ENCODE measurements at regions not wholly inside any gene's neighbourhood (a gene's known extent, or its start where the extent isn't known, plus 50 kb on each side); places are given as distances from the start of the nearest gene placed in this dataset.
"Not testable (repeated sequence)": the region's sequence is repeated elsewhere in the genome, so short reads cannot be mapped to it uniquely, and the experiment has no call there.

DNA sequence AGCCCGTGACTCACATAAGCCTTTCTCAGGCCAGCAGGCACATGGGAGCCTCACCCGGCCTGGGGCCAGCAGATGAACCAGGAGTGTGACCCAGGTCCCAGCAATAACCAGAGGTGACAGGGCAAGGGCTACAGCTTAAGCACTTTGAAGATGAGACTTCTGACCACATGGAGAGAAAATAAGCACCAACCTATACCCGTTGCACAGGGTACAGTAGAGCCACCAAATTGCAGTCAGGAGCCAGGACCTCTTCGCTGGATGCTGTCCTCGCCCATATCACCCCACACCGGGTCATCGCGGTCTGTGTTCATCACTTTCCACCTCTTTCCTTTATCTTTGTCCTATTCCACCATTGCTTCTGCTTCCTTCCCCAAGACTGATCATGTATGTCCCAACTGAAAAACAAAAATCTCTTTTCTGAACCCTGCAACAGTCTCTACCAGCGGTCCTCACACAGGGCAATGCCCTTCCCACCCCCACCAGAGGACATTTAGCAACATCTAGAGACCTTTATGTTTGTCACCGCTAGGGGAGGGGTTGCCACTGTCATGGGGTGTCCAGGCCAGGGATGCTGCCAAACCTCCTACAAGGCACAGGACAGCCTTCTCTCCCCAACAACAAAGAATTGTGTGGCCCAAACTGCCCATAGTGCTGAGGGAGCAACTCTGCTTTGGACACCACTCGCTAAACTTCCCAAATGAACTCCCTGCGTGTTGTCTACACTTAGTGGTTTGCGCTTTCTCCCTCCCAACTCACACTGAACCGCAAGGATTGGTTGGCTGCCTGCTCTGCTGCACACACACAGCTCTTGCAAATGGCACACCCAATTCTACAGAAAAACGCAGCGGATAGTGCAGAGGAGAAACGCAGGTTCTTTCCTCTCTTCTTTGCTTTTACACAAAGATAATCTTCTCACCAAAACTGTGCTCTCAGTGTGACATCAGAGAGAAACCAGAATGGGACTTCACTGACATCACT is 219.4 kb upstream of the FRG1 start:
- H3K4me3 ChIP-seq; H3K36me3 ChIP-seq; H3K4me1 ChIP-seq (ENCODE audit: insufficient read depth); intact Hi-C loops (cut with DNase I); H3K27me3 ChIP-seq; H3K9me3 ChIP-seq: not testable (repeated sequence)
- 81 to 86% (median 86%) methylated on average over 17 of the region's 17 CpGs for WGBS, 3 donors
- DNase-seq: peak in 3 of 5 donors; percentile 30 to 48 (median 40)
- H3K27ac ChIP-seq: peak overlapping the region in 1 of 2 donors; percentile 6

DNA sequence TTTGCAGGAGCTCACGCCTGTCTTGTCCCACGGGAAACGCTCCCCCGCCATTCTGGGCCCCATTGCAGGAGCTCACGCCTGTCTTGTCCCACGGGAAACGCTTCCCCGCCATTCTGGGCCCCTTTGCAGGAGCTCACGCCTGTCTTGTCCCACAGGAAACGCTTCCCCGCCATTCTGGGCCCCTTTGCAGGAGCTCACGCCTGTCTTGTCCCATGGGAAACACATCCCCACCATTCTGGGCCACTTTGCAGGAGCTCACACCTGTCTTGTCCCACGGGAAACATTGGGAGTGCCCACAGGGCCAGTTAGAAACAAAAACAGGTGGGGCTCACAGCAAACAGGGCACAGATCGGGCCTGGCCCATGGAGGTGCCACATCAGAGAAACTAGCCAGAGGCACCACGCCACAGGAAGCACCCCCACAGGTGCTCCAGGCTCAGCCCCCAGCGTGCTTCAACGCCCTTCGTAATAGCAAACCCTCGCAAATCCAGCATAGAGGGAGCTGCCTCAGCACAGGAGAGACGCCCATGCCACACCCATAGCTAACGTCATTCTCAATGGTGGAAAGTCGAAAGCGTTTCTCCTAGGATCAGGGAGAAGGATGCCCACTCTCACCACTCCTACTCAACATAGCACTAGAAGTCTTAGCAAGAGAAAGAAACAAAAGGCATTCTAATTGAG is 218.2 kb upstream of the FRG1 start:
- H3K9me3 ChIP-seq; H3K27me3 ChIP-seq; H3K36me3 ChIP-seq; H3K4me3 ChIP-seq; intact Hi-C loops (cut with DNase I); H3K27ac ChIP-seq; H3K4me1 ChIP-seq (ENCODE audit: insufficient read depth): not testable (repeated sequence)
- WGBS, 3 donors: 83 to 91% (median 87%) methylated on average over 22 to 23 of the region's 23 CpGs
- DNase-seq: peak in 4 of 5 donors; percentile 47 to 71 (median 59)

DNA sequence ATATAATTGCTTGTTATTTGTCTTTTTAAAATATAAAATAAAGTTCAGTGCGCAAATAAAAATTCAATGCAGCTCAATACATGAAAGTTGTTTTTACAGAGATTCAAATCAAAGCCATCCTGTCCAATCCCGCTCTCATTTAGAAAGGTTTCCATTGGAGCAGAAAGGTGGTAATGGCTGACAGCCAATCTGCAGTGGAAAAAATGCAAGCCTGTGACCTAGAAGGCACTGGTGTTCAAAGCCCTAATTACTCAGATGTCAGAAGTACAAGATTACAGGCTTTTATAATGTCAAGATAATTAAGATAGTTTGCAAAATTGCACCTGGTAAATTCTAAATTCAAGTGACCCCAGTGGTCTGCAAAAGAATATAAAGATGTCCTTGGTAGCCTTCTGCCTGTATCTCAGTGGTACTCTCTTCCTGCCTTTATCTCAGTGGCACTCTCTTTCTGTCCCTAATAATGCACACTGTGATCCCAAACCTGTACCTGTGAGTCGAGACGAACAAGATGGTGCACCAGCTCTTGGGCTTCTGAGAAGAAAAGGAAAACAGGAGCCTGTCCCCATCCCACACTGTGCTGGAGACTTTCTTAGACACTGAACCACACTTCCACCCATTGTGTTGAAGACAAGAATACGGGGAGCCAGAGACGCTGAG is 212.6 kb upstream of the FRG1 start:
- H3K4me1 ChIP-seq (ENCODE audit: insufficient read depth); H3K27me3 ChIP-seq; DNase-seq; H3K4me3 ChIP-seq; H3K36me3 ChIP-seq; H3K9me3 ChIP-seq; intact Hi-C loops (cut with DNase I); H3K27ac ChIP-seq: not testable (repeated sequence)
- 87 to 93% (median 91%) methylated on average over 2 to 6 of the region's 6 CpGs for WGBS, 3 donors

DNA sequence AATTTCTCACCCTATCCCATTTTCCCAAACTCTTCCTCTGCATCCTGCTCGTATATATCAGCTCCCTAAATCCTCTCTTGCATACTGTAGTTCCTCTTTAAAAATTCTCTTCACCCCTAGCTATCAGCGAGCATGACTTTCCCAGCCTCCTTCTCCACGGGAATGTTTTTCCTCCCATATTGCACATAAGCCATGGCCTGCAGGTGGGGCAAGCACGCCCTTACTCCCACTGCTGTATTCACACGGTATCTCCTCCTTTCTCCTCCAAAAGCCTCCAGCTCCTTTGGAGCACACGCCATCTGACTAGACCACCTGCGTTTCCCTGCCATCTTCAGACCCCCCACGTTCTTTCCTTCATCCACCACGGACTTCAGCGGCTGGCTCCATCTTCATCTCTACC is 208.7 kb upstream of the FRG1 start:
- H3K4me3 ChIP-seq; intact Hi-C loops (cut with DNase I); H3K27me3 ChIP-seq; H3K27ac ChIP-seq; H3K4me1 ChIP-seq (ENCODE audit: insufficient read depth); H3K9me3 ChIP-seq; H3K36me3 ChIP-seq; DNase-seq: not testable (repeated sequence)
- WGBS, 3 donors: 84 to 89% (median 88%) methylated on average over 10 of the region's 10 CpGs

DNA sequence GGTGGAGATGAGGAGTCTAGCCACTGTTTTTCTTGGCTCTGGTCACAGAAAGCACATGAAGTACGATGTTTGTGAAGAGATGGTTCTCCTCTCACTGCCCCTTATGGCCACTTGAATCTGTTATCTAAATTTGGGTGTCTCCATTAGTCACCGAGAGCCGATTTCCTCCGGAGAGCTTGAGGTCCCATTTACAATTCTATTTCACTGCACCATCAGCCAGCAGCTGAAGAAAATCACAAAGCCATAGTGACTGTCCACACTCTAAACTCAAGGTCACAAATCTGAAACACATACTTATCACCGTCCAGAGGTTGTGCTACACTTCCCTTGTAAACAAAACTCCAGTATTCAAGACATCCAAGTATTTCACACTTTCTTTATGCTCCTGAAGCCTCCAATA is 207.2 kb upstream of the FRG1 start:
- DNase-seq; H3K4me3 ChIP-seq; H3K9me3 ChIP-seq; intact Hi-C loops (cut with DNase I); H3K27me3 ChIP-seq; H3K4me1 ChIP-seq (ENCODE audit: insufficient read depth); H3K36me3 ChIP-seq: not testable (repeated sequence)
- H3K27ac ChIP-seq: peak overlapping the region in 1 of 2 donors; percentile 69
- 22 to 36% (median 25%) methylated on average over 5 of the region's 5 CpGs for WGBS, 3 donors

DNA sequence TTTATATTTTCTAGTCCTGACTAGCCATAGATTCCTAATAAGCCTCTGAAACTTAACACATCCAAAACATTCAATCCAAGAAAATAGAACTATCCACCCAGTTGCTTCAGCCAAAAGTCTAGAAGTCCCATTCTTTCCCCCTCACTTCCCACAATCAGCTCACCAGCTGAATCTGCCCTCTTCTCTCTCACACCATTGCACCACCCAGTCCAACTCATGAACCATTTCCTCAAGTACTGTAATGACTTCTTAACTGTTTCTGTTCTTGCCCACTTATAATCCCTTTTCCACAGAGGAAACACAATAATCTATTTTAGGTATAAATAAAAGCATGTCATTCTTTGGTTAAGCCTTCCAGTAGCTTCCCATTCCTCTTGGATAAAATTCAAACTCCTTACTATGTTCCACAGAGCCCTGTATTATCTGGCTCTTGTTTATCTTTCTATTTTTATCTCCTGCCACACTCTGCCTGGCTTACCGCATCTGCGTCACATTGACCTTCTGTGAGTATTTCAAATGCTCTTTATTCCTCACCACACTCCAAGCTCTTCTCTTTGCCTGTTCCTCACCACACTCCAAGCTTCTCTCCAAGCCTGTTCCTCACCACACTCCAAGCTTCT is 205.9 kb upstream of the FRG1 start:
- DNase-seq; H3K4me3 ChIP-seq; H3K27me3 ChIP-seq; H3K36me3 ChIP-seq; H3K9me3 ChIP-seq; H3K4me1 ChIP-seq (ENCODE audit: insufficient read depth); intact Hi-C loops (cut with DNase I): not testable (repeated sequence)
- WGBS, 3 donors: 3 to 7% (median 5%) methylated on average over 2 of the region's 2 CpGs
- peak overlapping the region in 1 of 2 donors; percentile 69 for H3K27ac ChIP-seq

DNA sequence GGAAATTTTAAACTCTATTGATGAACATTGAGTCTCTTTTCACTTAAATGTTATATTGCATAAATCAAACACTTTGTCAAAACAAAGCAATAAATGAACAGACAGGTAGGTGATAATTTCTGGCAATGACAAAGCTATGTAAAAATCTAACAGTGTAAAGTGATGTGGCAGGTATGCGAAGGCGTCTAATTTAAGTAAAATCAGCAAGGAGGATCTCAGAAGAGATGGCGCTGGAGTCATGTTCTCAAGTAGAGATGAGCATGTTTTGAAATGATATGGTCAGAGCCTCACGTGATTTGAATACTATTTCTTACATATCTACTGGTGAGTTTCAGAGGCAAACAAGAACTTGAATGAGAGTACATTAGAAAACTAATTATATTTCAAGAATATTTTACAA is 204.0 kb upstream of the FRG1 start:
- H3K4me3 ChIP-seq; H3K4me1 ChIP-seq (ENCODE audit: insufficient read depth); H3K9me3 ChIP-seq; DNase-seq; H3K36me3 ChIP-seq; H3K27me3 ChIP-seq; intact Hi-C loops (cut with DNase I); H3K27ac ChIP-seq: not testable (repeated sequence)
- WGBS, 3 donors: 90 to 97% (median 97%) methylated on average over 4 of the region's 4 CpGs

DNA sequence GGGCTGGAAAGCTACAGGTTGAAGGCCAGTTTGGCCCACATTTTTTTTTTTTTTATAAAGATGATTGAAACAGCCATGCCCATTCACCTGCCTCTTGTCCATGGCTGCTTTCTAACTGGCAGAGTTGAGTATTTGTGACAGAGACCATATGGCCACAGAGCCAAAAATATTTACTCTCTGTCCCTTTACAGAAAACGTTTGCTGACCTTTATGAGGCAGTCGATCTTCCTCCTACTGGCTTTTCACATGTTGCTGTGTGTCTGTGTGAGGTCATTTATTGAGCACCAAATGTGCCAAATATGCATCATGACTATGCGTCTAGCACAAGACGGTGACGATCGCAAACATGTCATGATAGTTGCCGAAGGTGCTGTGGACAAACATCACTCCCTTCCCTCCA is 200.6 kb upstream of the FRG1 start:
- DNase-seq; H3K36me3 ChIP-seq; H3K27ac ChIP-seq; H3K27me3 ChIP-seq; H3K9me3 ChIP-seq; H3K4me1 ChIP-seq (ENCODE audit: insufficient read depth); H3K4me3 ChIP-seq; intact Hi-C loops (cut with DNase I): not testable (repeated sequence)
- 9 to 17% (median 13%) methylated on average over 7 of the region's 7 CpGs for WGBS, 3 donors
